OCI-LY7 (cell line): ENCODE measurements at regions not wholly inside any gene's neighbourhood (a gene's known extent, or its start where the extent isn't known, plus 50 kb on each side); places are given as distances from the start of the nearest gene placed in this dataset.

Experiments
- BruUV-seq: library from RNA; stranded (reverse); fragments of 400-500 nt; replicated peaks from 2 replicates; lab custom pipeline; 2021; lab: Mats Ljungman, UMichigan
- CTCF ChIA-PET: fragments of 300-600 bp; sonication (Branson Sonifier 250); formaldehyde crosslinking; loops from one replicate; lab custom pipeline; 2022; ENCODE audit warnings: antibody characterized with exemption; ENCODE audit not compliant: unreplicated experiment; lab: Charles Lee
- POLR2A ChIA-PET: fragments of 300-600 bp; sonication (Branson Sonifier 250); formaldehyde crosslinking; loops from one replicate; lab custom pipeline; 2022; ENCODE audit warnings: antibody characterized with exemption; lab: Charles Lee
- DNase-seq: peaks from one replicate; pipeline ENCODE4 v3.0.0-alpha.2; 2015; ENCODE audit warnings: low spot score
- H2AFZ ChIP-seq: fragments of 200-600 bp; sonication (generic), shearing (Covaris generic); 2 replicates; pipeline ENCODE4 v1.6.1; 2014; ENCODE audit warnings: mild to moderate bottlenecking, antibody characterized with exemption, low read length, moderate library complexity
- H3K27ac ChIP-seq: fragments of 200-600 bp; sonication (generic); 2 replicates; pipeline ENCODE4 v1.5.1; 2014; ENCODE audit warnings: mixed run types, low read depth, mild to moderate bottlenecking, moderate library complexity, low read length, inconsistent platforms; ENCODE audit not compliant: poor library complexity, severe bottlenecking
- H3K36me3 ChIP-seq: fragments of 200-600 bp; sonication (generic); 2 replicates; pipeline ENCODE4 v1.6.1; 2014; ENCODE audit warnings: mild to moderate bottlenecking, antibody characterized with exemption, low read length, moderate library complexity, mixed read lengths; ENCODE audit not compliant: insufficient read depth
- H3K4me1 ChIP-seq: fragments of 200-600 bp; sonication (generic); 2 replicates; pipeline ENCODE4 v1.5.1; 2014; ENCODE audit warnings: mild to moderate bottlenecking, low read length; ENCODE audit not compliant: insufficient read depth, poor library complexity, severe bottlenecking
- H3K4me2 ChIP-seq: fragments of 200-600 bp; sonication (generic); 2 replicates; pipeline ENCODE4 v1.6.1; 2014; ENCODE audit warnings: mild to moderate bottlenecking, low read length
- H3K4me3 ChIP-seq: fragments of 200-600 bp; sonication (generic); 2 replicates; pipeline ENCODE4 v1.5.1; 2014; ENCODE audit warnings: mild to moderate bottlenecking, low read depth, low read length; ENCODE audit not compliant: poor library complexity, severe bottlenecking
- H3K79me2 ChIP-seq: fragments of 200-600 bp; sonication (generic); 2 replicates; pipeline ENCODE4 v1.6.1; 2016; ENCODE audit warnings: low read depth, mild to moderate bottlenecking, low read length, moderate library complexity, mixed read lengths; ENCODE audit not compliant: insufficient read depth
- H3K9me2 ChIP-seq: fragments of 200-600 bp; sonication (generic); 2 replicates; pipeline ENCODE4 v1.6.1; 2016; ENCODE audit warnings: mild to moderate bottlenecking, low read length, mixed read lengths; ENCODE audit not compliant: insufficient read depth
- H3K9me3 ChIP-seq: fragments of 200-600 bp; sonication (generic); 2 replicates; pipeline ENCODE4 v1.6.1; 2014; ENCODE audit warnings: mild to moderate bottlenecking, mixed run types, low read length, mixed read lengths
- H4K20me1 ChIP-seq: fragments of 200-600 bp; sonication (generic); 2 replicates; pipeline ENCODE4 v1.6.1; 2014; ENCODE audit warnings: mild to moderate bottlenecking, antibody characterized with exemption, low read length, moderate library complexity, mixed read lengths; ENCODE audit not compliant: insufficient read depth
- CTCF ChIP-seq: fragments of 200-600 bp; sonication (generic); conservative IDR thresholded peaks from 2 replicates; pipeline ENCODE4 v1.5.1; 2014; ENCODE audit warnings: mild to moderate bottlenecking, antibody characterized with exemption, low read length, moderate library complexity, mixed read lengths
- EZH2phosphoT487 ChIP-seq: fragments of 200-600 bp; sonication (generic); IDR thresholded peaks from 2 replicates; pipeline ENCODE4 v1.6.1; 2018; ENCODE audit warnings: low read depth, borderline replicate concordance, mild to moderate bottlenecking, mixed run types, antibody characterized with exemption, low read length, moderate library complexity, mixed read lengths
- intact Hi-C: fragments of 100-400 bp; cut with micrococcal nuclease; formaldehyde crosslinking; loops from one replicate; pipeline ENCODE4 v1.10.0; 2022; ENCODE audit not compliant: unreplicated experiment

GRCh38 chr13:31896427-31896826, 135.1 kb upstream of the FRY start:
- Histone ChIP-seq H3K9me3 (no peaks in the 10 kb centered on the region), H3K4me1 (no peaks in the 10 kb centered on the region), H3K9me2 (no peaks in the 10 kb centered on the region), H3K4me3 (no peak overlapping the region), H3K79me2 (no peaks in the 10 kb centered on the region), H2AFZ (no peak overlapping the region), H3K36me3 (no peaks in the 10 kb centered on the region), H4K20me1 (no peaks in the 10 kb centered on the region), H3K4me2 (no peak overlapping the region), H3K27ac (no peak overlapping the region)
- intact Hi-C loops: no loop called here
- TF ChIP-seq CTCF (no peak), EZH2phosphoT487 (no peak)
- BruUV-seq: no TSS peak
- ChIA-PET POLR2A (no interaction called here), CTCF (no interaction called here)
- no peak for DNase-seq

GRCh38 chr13:31898378-31899071, 133.0 kb upstream of the FRY start:
- H3K27ac ChIP-seq: no peak overlapping the region
- POLR2A ChIA-PET: no interaction called here

More at GRCh38 chr13:31898378-31899071, 133.0 kb upstream of the FRY start:
- Histone ChIP-seq H3K9me2 (no peaks in the 10 kb centered on the region), H2AFZ (no peak overlapping the region), H3K4me3 (no peak overlapping the region), H3K36me3 (no peaks in the 10 kb centered on the region), H3K4me1 (no peaks in the 10 kb centered on the region), H3K4me2 (no peak overlapping the region), H3K9me3 (no peaks in the 10 kb centered on the region), H4K20me1 (no peaks in the 10 kb centered on the region), H3K79me2 (no peaks in the 10 kb centered on the region)
- intact Hi-C loops: no loop called here
- no peak for DNase-seq
- TF ChIP-seq CTCF (no peak), EZH2phosphoT487 (no peak)
- CTCF ChIA-PET: no interaction called here
- no TSS peak for BruUV-seq
